NT2/D1 (cell line): ENCODE measurements at regions not wholly inside any gene's neighbourhood (a gene's known extent, or its start where the extent isn't known, plus 50 kb on each side); places are given as distances from the start of the nearest gene placed in this dataset.

ENCODE experiments used
- SUZ12 ChIP-seq: IDR thresholded peaks from 2 replicates; pipeline ENCODE4 v1.6.1; 2011; ENCODE audit not compliant: insufficient read length, insufficient read depth; ENCODE audit errors: extremely low read depth
- YY1 ChIP-seq: IDR thresholded peaks from 2 replicates; pipeline ENCODE4 v1.6.1; 2011; ENCODE audit not compliant: insufficient read length, insufficient read depth
- ZNF274 ChIP-seq: IDR thresholded peaks from 2 replicates; pipeline ENCODE4 v1.6.1; 2011; ENCODE audit warnings: mild to moderate bottlenecking, low read depth, low read length

DNA sequence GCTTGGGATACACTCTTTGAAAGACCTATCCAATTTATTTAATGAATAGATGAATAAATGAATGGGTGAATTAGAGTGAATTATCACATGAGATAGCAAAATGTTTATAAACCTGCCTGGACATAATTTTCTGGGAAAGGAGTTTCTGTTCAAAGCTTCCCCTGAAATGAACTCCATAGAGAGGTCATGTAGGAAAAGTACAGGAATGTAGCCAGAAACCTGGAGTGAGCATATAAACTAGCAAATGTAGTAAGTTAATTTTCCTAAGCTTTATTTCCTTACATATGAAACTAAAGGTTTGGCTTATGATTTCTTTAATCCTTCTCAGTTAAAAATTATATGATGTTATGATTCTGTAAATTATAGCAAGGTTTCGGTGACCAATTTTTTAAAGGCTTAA, 380.3 kb upstream of the RSPO3 start:
- TF ChIP-seq ZNF274 = no peak
- no peak for TF ChIP-seq SUZ12
- no peak for TF ChIP-seq YY1
